Panc1 (cell line): ENCODE measurements at regions not wholly inside any gene's neighbourhood (a gene's known extent, or its start where the extent isn't known, plus 50 kb on each side); places are given as distances from the start of the nearest gene placed in this dataset.

Experiments used
- ATAC-seq: fragments of 200-7000 bp; cut with Tn5 transposase; 2 replicates; pipeline ENCODE4 v1.9.1; 2020; ENCODE audit warnings: mild to moderate bottlenecking, moderate library complexity
- BruUV-seq: library from RNA; stranded (reverse); fragments of 400-500 nt; replicated peaks from 2 replicates; lab custom pipeline; 2021; lab: Mats Ljungman, UMichigan
- CTCF ChIA-PET: fragments of 300-600 bp; sonication (Branson Sonifier 250); formaldehyde crosslinking; loops from one replicate; lab custom pipeline; 2022; ENCODE audit warnings: antibody characterized with exemption; lab: Charles Lee
- POLR2A ChIA-PET: fragments of 300-600 bp; sonication (Branson Sonifier 250); formaldehyde crosslinking; loops from one replicate; lab custom pipeline; 2022; ENCODE audit warnings: antibody characterized with exemption; lab: Charles Lee
- DNase-seq: peaks from one replicate; pipeline ENCODE4 v3.0.0-alpha.2; 2010; ENCODE audit warnings: low read depth, low spot score
- H3K27ac ChIP-seq: 2 replicates; pipeline ENCODE4 v1.5.1; 2011; ENCODE audit warnings: mild to moderate bottlenecking, low read length, inconsistent platforms
- H3K27me3 ChIP-seq: fragments of 200-500 bp; sonication (Bioruptor generic); 2 replicates; pipeline ENCODE4 v1.6.0; 2014; ENCODE audit warnings: low read length, inconsistent platforms; ENCODE audit not compliant: control insufficient read depth, insufficient read depth
- H3K36me3 ChIP-seq: fragments of 200-500 bp; sonication (Bioruptor generic); 2 replicates; pipeline ENCODE4 v1.5.1; 2014; ENCODE audit warnings: inconsistent platforms, mild to moderate bottlenecking, low read length, moderate library complexity; ENCODE audit not compliant: control insufficient read depth, insufficient read depth
- H3K4me1 ChIP-seq: 2 replicates; pipeline ENCODE4 v1.5.1; 2011; ENCODE audit warnings: inconsistent platforms, mild to moderate bottlenecking, low read length, moderate library complexity; ENCODE audit not compliant: control insufficient read depth, insufficient read depth
- H3K4me3 ChIP-seq, 2 experiments: 2 replicates each; pipeline ENCODE4 v1.5.1; 2011 to 2012; ENCODE audit warnings: low read depth in 2 of 2, low read length in 2 of 2, mild to moderate bottlenecking in 2 of 2, inconsistent platforms in 1 of 2, moderate library complexity in 1 of 2
- H3K9me3 ChIP-seq: fragments of 200-500 bp; sonication (Bioruptor generic); 2 replicates; pipeline ENCODE4 v1.5.1; 2014; ENCODE audit warnings: low read depth, mild to moderate bottlenecking, inconsistent platforms, low read length, moderate library complexity; ENCODE audit not compliant: control insufficient read depth, insufficient read depth
- POLR2AphosphoS5 ChIP-seq: IDR thresholded peaks from 2 replicates; pipeline ENCODE4 v1.6.1; 2012; ENCODE audit warnings: mild to moderate bottlenecking, low read depth, low read length, moderate library complexity
- SIN3A ChIP-seq: IDR thresholded peaks from 2 replicates; pipeline ENCODE4 v1.6.1; 2012; ENCODE audit warnings: low read depth, mild to moderate bottlenecking, low read length, moderate library complexity, borderline replicate concordance; ENCODE audit not compliant: insufficient read depth
- TCF7L2 ChIP-seq: IDR thresholded peaks from 2 replicates; pipeline ENCODE4 v1.6.1; 2011; ENCODE audit warnings: mild to moderate bottlenecking, low read depth, low read length, inconsistent platforms
- in situ Hi-C: cut with HindIII; loops from 2 replicates; pipeline ENCODE4 v1.10.0; 2016; ENCODE audit warnings: low sequenced_read_pairs, low pct_unique_long_range_greater_than_20kb
- intact Hi-C: fragments of 100-400 bp; cut with micrococcal nuclease; formaldehyde crosslinking; loops from one replicate; pipeline ENCODE4 v1.10.0; 2022; ENCODE audit not compliant: unreplicated experiment
- TF ChIP-seq, protein P1 (sequence below), 2 experiments: IDR thresholded peaks; 2 replicates each; pipeline ENCODE4 v1.6.1; 2011 to 2012; ENCODE audit warnings: low read depth in 2 of 2, control low read depth in 1 of 2, low read length in 1 of 2, mild to moderate bottlenecking in 1 of 2, moderate library complexity in 1 of 2; ENCODE audit not compliant: insufficient read depth in 1 of 2
- TF ChIP-seq, protein P2 (sequence below): fragments of 450-650 bp; IDR thresholded peaks from 2 replicates; pipeline ENCODE4 v1.5.1; 2017; ENCODE audit warnings: mild to moderate bottlenecking

DNA sequence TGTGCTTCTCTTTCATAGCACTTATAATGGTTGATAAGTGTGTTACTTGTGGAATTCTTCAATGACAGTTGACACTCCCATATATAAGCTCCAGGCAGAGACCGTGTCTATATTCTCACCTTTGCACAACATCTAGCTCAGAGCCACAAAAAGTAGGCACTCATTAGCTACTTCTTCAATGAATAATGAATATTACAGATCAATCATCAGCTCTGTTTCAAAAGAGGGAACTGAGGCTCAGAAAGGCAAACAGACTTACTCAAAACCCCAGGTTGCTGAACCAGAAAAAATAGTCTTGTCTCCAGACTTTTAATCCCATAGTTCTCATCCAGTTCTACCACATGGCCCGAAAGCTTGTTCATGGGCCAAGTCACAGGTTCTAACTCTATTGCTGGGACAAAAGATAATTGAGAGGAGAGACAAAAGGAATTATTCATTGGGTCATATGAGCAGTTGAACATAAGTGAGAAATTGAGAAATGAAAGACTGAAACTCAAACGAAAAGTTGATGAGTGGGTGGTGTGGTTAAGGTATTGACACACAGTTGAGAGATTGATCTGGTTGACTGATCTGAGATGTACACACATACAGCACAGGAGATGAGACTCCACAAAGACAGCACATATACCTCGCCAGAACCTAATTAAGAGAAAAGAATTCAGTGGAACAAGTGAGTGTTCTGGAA, 381.6 kb downstream of the EFNA5 start:
- ATAC-seq (no peak), DNase-seq (no peak)
- ChIA-PET CTCF (no interaction called here), POLR2A (interaction anchor here (0.6 kb wide), 1 partner anchor 1014 kb away, joined by 4 read pairs; no protein-coding TSS in a partner anchor)
- Histone ChIP-seq H3K36me3 (no peaks in the 10 kb centered on the region), H3K4me3 (no peak overlapping the region), H3K9me3 (no peaks in the 10 kb centered on the region), H3K4me1 (no peaks in the 10 kb centered on the region), H3K27me3 (no peaks in the 10 kb centered on the region), H3K27ac (no peak overlapping the region)
- in situ Hi-C loops = no loop called here
- no peak for TF ChIP-seq SIN3A
- no peak for TF ChIP-seq TCF7L2
- no peak for TF ChIP-seq POLR2AphosphoS5
- intact Hi-C loops = no loop called here
- no TSS peak for BruUV-seq

DNA sequence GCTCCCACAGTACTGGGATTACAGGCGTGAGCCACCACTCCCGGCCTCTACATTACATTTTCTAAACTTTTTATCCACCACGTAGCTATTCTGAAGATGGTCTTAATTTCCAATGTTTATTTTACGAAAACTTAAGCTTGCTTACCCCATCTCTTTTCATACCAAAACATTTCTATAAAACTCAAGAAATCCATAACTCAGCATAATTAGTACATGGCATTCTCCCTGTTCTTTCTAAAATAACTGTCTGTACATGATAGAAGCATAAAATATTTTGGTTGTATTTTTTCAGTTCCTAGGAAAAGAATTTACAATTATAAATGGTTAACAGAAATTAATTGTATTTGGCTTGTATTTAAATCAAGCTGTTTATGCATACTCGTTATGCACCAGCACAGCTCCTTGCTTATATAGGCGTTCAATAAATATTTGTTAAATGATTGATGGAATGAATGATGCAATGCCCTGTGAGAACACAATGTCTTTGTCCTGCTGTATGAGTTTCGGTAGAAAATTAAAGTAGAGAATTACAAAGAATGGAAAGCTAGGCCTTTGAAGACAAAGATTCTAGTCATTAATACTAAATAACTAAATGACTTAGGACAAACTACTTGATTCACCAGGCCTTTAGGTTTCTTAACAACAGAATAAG, 384.2 kb downstream of the EFNA5 start:
- H3K4me1 ChIP-seq = no peaks in the 10 kb centered on the region
- TF ChIP-seq, protein P1, sequence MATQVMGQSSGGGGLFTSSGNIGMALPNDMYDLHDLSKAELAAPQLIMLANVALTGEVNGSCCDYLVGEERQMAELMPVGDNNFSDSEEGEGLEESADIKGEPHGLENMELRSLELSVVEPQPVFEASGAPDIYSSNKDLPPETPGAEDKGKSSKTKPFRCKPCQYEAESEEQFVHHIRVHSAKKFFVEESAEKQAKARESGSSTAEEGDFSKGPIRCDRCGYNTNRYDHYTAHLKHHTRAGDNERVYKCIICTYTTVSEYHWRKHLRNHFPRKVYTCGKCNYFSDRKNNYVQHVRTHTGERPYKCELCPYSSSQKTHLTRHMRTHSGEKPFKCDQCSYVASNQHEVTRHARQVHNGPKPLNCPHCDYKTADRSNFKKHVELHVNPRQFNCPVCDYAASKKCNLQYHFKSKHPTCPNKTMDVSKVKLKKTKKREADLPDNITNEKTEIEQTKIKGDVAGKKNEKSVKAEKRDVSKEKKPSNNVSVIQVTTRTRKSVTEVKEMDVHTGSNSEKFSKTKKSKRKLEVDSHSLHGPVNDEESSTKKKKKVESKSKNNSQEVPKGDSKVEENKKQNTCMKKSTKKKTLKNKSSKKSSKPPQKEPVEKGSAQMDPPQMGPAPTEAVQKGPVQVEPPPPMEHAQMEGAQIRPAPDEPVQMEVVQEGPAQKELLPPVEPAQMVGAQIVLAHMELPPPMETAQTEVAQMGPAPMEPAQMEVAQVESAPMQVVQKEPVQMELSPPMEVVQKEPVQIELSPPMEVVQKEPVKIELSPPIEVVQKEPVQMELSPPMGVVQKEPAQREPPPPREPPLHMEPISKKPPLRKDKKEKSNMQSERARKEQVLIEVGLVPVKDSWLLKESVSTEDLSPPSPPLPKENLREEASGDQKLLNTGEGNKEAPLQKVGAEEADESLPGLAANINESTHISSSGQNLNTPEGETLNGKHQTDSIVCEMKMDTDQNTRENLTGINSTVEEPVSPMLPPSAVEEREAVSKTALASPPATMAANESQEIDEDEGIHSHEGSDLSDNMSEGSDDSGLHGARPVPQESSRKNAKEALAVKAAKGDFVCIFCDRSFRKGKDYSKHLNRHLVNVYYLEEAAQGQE (IDR thresholded peaks at IDR 0.05; ENCODE audit: insufficient read depth in 1 of 2, low read depth in 2 of 2, low read length in 1 of 2) = no peak
- ChIA-PET CTCF (no interaction called here), POLR2A (no interaction called here)
- H3K4me3 ChIP-seq = no peak overlapping the region
- no peaks in the 10 kb centered on the region for H3K9me3 ChIP-seq
- H3K27ac ChIP-seq = no peak overlapping the region
- BruUV-seq = no TSS peak
- no peaks in the 10 kb centered on the region for H3K27me3 ChIP-seq
- no peak for DNase-seq
- intact Hi-C loops = no loop called here
- ATAC-seq = no peak
- in situ Hi-C loops = no loop called here
- H3K36me3 ChIP-seq = no peaks in the 10 kb centered on the region

DNA sequence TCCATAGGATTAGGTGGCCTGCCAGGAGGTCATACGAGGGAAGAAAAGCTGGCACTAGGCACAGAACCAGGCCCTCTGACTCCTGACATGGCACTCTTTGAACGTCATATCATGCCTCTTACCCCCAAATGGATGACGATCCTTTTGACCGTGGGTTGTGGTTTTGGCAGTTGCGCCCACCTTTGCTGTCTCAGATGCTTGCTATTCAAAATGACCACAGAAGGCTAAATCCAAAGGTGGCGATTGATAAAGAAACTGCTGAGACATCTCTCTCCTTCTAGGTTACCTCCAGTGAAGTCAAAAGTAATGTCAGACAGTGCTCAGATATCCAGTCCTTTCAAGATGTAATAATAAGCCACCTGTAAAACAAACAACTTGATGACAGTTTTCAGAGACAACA, 385.0 kb downstream of the EFNA5 start:
- Histone ChIP-seq H3K27me3 (no peaks in the 10 kb centered on the region), H3K9me3 (no peaks in the 10 kb centered on the region), H3K4me1 (no peaks in the 10 kb centered on the region), H3K27ac (no peak overlapping the region), H3K36me3 (no peaks in the 10 kb centered on the region), H3K4me3 (no peak overlapping the region)
- ChIA-PET CTCF (no interaction called here), POLR2A (interaction anchor here (0.6 kb wide), 1 partner anchor 387 kb away, joined by 4 read pairs; no protein-coding TSS in a partner anchor)
- TF ChIP-seq POLR2AphosphoS5 (no peak), SIN3A (no peak), TCF7L2 (no peak)
- TF ChIP-seq, protein P1 (IDR thresholded peaks at IDR 0.05; ENCODE audit: insufficient read depth in 1 of 2, low read depth in 2 of 2, low read length in 1 of 2) = no peak
- TF ChIP-seq, protein P2, sequence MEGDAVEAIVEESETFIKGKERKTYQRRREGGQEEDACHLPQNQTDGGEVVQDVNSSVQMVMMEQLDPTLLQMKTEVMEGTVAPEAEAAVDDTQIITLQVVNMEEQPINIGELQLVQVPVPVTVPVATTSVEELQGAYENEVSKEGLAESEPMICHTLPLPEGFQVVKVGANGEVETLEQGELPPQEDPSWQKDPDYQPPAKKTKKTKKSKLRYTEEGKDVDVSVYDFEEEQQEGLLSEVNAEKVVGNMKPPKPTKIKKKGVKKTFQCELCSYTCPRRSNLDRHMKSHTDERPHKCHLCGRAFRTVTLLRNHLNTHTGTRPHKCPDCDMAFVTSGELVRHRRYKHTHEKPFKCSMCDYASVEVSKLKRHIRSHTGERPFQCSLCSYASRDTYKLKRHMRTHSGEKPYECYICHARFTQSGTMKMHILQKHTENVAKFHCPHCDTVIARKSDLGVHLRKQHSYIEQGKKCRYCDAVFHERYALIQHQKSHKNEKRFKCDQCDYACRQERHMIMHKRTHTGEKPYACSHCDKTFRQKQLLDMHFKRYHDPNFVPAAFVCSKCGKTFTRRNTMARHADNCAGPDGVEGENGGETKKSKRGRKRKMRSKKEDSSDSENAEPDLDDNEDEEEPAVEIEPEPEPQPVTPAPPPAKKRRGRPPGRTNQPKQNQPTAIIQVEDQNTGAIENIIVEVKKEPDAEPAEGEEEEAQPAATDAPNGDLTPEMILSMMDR = no peak
- no TSS peak for BruUV-seq
- intact Hi-C loops = no loop called here
- ATAC-seq = no peak
- in situ Hi-C loops = no loop called here
- DNase-seq = no peak
